ENCODE measurements at regions not wholly inside any gene's neighbourhood (a gene's known extent, or its start where the extent isn't known, plus 50 kb on each side); places are given as distances from the start of the nearest gene placed in this dataset.

DNA sequence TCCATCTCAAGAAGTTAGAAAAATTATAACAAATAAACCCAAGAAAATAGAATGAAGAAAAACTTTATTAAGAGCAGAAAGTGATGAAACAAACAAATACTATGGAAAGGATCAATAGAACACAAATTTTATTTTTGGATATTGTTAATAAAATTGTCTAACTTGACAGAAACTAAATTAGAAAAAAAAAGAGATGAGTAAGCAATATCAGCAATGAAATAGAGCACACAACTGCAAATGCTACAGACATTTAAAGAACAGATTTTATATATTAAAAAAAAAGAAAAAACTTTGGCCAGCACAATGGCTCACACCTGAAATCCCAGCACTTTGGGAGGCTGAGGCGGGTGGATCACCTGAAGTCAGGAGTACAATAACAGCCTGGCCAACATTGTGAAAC lies 628.0 kb downstream of the EPHA7 start:
- DNase-seq, result no peak

- no peak for DNase-seq
Observed at GRCh38 chr6:92790381-92790780, 629.0 kb downstream of the EPHA7 start.

DNA sequence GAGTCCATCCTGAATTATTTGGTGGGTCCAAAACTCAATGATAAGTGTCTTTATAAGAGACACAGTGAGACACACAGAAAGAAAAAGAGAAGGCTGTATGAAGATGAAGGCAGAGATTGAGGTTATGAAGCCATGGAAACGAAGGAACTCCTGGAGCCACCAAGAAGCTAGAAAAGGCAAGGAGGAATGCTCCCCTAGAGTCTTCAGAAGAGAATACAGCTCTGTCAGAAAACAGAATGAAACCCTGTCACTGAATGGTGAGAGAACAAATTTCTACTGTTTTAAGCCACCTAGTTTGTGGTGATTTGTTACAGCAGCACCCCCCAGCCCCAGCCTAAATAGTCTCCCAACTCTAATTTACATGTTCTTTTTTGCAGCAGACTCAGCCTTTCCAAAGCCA lies 635.1 kb downstream of the EPHA7 start:
- DNase-seq, result no peak

DNA sequence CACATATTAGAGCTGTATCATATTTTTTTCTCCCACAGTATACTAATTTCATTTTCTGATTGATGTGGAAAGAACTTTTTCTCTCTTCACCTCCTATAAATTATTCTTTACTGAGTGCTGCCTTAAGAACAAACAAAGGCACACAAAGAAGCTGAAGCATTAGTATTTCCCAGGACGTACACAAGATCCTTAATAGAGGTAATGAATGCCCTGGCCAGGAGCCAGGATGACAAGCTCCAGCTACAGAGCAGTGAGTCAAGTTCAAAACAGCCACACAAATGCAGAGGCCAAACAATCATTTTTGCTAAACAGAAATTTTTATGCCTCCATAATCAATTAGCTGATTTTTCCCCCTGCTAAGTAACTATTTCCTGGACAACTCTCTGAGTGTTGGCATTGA lies 639.6 kb downstream of the EPHA7 start:
- no peak for DNase-seq

DNA sequence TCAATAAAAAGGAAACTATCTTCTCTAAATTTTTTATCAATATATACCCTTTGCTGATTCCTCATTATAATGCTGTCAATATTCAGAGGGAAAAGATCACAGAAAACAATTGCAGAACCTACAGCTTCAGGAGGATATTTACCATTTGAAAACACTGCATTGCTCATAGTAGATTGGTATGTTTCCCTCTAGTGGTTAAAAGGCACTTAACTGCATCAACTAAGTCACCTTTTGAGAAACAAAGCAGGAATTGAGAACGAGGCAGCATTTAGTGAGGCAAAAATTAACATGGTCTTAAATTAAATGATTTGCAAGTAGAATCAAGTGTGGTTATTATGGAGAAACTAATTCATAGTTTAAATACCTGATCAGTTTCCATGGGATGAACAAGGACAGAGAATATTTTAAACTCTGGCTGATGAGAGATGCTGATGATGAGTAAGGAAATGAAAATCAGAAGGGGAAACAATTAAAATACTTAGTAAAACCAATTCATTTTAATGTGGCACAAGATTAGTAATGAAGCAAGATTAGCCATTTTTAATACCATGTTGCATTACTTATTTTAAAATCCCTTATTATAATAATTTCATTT lies 642.1 kb downstream of the EPHA7 start:
- DNase-seq, result no peak

DNA sequence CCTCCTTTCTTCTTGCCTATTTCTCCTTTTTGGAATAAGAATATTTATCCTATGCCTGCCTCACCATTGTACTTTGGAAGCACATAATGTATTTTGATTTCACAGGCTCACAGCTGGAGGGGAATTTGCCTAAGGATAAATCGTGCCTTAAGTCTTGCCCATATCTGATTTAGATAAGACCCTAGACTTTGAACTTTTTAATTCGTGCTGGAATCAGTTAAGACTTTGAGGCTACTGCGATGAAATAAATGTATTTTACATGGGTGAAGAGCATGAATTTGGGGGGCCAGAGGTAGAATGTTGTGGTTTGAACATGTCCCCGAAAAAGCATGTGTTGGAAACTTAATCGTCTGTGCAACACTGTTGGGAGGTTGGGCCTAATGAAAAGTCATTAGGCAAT lies 648.8 kb downstream of the EPHA7 start:
- no peak for DNase-seq

GRCh38 chr6:92767101-92767500 lies 652.3 kb downstream of the EPHA7 start:
- no peak for DNase-seq

GRCh38 chr6:92763680-92764079 lies 655.7 kb downstream of the EPHA7 start:
- DNase-seq, result no peak

GRCh38 chr6:92763274-92763584 lies 656.1 kb downstream of the EPHA7 start:
- no peak for DNase-seq

DNA sequence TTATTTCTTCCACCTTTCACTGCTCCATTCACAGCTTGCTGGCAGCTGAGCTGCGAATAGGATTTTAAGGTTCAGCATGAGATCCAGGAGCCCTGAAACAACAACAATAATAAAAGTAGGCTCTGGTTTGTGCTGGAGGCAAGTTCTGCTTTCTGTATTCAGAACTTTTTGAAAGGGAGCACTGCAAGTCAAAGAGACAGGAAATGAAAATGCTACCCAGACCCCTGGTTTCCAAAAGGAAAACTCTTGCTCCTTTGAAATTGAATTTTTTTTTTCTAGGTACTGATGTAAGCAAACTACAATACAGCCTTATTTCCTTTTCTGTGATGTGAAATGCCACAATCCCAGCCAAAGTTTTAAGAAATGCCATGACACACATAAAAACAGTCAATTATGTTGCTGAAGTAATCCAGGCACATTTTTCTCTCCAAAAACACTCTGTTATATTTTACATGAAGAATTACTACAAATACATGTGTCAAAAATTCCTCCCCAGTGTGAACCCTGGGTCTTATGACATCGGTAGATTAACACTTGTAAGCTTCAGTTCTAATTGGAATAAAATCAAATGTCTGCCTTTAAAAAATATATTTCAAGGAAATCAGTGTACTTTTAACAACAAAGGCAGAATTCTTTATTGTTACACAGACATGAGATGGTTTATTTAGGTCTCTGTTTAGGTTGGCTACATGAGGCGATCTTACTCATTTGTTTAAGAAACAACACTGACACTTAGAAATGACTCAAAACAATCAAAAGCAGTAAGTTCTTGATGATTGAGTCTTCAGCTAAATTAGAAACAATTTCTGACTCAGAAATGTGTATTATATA lies 656.7 kb downstream of the EPHA7 start:
- no peak for DNase-seq

DNA sequence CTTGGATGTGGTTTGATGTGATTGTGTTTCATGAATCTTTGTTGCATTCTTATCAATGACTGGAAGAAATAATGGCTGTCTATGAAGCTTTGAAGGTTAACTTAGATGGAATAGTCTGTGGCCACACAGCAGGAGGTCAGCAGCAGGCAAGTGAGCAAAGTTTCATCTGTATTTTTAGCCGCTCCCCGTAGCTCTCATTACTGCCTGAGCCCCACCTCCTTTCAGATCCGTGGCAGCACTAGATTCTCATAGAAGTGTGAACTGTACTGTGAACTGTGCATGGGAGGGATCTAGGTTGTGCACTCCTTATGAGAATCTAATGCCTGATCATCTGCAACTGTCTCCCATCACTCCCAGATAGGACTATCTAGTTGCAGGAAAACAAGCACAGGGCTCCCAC lies 660.2 kb downstream of the EPHA7 start:
- no peak for DNase-seq

DNA sequence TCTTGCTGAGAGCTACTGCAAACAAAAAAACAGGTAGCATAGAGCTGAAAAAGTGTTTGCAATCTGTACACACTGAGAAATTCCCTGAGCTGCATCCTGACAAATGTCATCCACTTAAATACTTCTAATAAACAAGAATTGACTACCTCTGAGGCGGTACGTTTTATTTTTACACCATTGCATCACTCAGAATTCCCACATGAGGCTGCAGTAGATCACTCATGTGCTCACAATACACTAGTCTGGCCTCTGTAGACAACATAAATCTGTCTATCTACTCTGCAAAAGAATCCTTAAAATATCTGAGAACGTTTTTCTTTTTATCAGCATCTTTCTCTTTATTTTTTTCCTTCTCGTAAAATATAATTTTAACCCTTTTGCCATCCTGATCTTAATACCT lies 661.4 kb downstream of the EPHA7 start:
- DNase-seq, result no peak

DNA sequence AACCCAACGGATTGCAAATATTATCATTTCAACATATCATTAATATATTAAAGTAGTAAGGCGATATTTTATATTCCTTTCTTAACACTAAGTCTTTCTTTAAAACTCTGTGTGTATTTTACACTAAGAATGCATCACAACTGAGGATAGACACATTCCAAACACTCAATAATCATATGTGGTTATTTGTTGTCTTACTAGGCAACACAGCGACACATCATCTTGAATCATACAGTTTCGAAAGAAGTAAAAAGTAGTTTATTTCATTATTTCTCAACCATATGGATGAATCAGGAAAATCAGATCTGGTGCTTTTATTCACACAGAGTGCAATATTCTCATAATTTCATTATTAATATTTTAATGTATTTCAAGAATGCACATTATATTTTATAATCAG lies 662.4 kb downstream of the EPHA7 start:
- no peak for DNase-seq

GRCh38 chr6:92753956-92754355 lies 665.4 kb downstream of the EPHA7 start:
- no peak for DNase-seq

- DNase-seq, result no peak
Observed at GRCh38 chr6:92752114-92752513, 667.2 kb downstream of the EPHA7 start.

DNA sequence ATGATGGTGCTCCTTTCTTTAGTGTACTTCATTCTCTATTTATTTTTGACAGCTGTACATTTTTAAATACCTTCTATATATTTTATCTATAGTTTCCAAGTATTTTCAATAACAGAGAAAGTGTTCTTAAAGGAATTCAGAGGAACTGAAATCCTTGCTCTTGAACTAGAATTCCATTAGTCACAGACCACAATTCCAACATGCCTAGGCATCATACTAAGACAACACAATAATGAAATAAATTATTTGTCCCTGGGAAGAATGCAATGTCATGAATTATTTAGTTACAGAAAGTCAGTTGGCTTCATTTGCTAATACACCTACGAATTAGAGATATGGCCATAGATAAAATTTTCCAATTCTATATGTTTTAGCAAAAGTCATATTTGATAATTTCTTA lies 671.2 kb downstream of the EPHA7 start:
- DNase-seq, result no peak

GRCh38 chr6:92737983-92738382 lies 681.4 kb downstream of the EPHA7 start:
- DNase-seq, result no peak

DNA sequence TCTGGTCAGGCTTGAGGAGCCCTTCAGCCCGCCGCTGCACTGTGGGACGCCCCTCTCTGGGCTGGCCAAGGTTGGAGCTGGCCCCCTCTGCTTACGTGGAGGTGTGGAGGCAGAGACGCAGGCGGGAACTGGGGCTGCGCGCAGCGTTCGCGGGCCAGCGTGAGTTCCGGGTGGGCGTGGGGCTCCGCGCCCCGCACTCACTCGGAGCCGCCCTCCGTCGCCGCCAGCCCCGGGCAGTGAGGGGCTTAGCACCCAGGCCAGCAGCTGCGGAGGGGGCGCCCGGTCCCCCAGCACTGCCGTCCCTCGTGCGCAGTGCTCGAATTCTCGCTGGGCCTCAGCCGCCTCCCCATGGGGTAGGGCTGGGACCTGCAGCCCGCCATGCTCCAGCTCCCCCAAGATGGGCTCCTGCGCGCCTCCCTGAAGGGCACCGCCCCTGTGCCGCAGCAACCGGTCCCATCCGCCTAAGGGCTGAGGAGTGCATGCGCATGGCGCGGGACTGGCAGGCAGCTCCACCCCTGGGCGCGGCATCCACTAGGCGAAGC lies 695.9 kb downstream of the EPHA7 start:
- DNase-seq, result no peak

DNA sequence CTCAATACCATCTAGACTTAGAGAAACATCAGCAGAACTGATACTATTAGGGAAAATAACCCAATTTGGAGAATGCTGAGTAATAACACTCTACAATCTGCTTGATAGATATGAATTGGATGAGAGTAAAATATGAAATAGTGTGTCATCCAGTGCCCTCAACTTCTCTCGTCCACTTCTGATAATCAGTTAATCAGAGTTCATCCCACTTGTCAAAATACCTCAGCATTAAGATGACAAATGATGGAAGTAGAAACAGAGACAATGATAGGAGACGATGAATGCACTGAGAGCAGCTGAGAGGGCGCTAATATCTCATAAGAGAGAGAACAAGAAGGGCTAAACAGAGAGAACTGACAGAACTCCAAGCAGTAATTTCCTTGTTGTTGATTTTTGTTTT lies 699.6 kb downstream of the EPHA7 start:
- no peak for DNase-seq

- DNase-seq, result no peak
Observed at GRCh38 chr6:92716638-92717037, 702.7 kb downstream of the EPHA7 start.

- DNase-seq, result no peak
Observed at GRCh38 chr6:92715991-92716390, 703.4 kb downstream of the EPHA7 start.

DNA sequence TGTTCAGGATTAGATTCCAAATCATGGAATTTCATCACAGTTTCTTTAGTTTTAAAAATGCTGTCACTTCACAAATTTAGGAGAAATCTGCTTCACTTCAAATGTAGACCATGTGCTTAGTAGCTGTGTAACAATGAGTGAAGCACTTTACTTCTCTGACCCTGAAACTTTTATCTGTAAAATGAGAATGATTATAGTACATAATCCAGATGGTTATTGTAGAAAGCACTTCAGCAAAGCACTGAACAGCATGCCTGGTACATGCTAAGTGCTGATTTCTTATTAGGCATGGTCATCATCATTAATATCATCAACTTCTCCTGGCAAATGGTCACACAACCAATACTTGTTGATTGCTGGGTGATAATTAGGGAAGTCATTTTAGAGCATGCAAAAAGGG lies 705.0 kb downstream of the EPHA7 start:
- no peak for DNase-seq

DNA sequence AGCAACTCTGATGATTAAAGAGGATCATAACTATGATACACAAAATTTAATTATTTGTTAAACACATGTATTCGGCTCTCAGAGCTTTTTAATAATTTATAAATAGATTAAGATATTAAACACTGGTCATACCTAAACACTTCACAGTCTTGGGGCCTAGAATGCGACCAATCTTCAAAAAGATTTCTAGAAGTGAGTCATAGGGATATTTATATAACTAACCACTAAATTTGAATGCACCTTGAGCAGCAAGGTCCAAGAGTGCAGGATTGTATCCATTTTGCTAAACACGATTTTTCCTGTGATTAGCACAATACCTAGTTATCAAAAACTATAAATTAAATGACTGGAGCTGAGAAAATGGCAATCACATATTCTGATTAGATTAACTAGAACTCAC lies 709.3 kb downstream of the EPHA7 start:
- DNase-seq, result no peak

DNA sequence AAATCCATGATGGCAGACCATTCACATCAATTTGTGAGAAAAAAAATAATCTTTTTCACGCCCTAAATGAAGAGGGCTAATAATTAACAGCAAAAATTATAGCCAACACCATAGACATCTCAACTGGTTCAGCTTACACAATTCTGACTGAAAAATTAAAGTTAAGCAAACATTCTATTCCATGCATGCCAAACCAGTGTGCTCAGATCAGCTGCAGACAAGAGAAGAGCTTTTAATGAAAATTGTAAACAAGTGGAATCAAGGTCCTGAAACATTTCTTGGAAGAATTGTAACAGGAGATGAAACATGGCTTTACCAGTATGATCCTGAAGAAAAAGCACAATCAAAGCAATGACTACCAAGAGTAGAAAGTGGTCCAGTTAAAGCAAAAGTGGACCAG lies 710.4 kb downstream of the EPHA7 start:
- DNase-seq, result no peak

DNA sequence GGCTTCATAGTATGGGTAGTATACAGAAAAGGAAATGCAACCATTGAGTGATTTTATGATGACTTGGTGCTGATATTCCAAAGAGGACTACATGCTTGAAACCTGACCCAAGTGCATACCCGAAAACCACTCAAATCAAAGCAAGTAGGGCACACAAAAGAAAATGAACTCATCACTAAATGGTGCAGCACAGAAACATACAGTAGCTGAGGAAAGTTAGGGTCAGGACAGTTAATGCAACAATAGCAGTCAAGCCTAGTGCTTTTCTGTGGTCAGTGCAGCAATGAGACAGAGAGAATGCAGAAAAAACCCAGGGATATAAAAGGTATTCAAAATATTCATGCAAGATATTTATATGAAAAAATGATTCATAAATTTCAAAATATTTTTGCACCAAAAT lies 711.1 kb downstream of the EPHA7 start:
- no peak for DNase-seq

Data from NCI-H187 (cell line).